B cell (primary cell): ENCODE measurements at regions not wholly inside any gene's neighbourhood (a gene's known extent, or its start where the extent isn't known, plus 50 kb on each side); places are given as distances from the start of the nearest gene placed in this dataset.

ENCODE experiments used
- ATAC-seq: fragments of 200-7000 bp; cut with Tn5 transposase; one replicate; pipeline ENCODE4 v1.10.0; 2021; ENCODE audit warnings: low read depth, mild to moderate bottlenecking, moderate number of reproducible peaks, moderate library complexity
- CTCF ChIA-PET: fragments of 350-600 bp; sonication (Branson Sonifier 250); formaldehyde crosslinking; loops from one replicate; lab custom pipeline; 2021; ENCODE audit warnings: antibody characterized with exemption, inconsistent platforms; lab: Charles Lee
- POLR2A ChIA-PET: fragments of 350-600 bp; sonication (Branson Sonifier 250); formaldehyde crosslinking; loops from one replicate; lab custom pipeline; 2021; ENCODE audit warnings: antibody characterized with exemption; lab: Charles Lee
- DNase-seq: peaks from one replicate; pipeline ENCODE4 v3.0.0; 2013
- H2AFZ ChIP-seq: 2 replicates; pipeline ENCODE4 v1.6.1; 2012; ENCODE audit warnings: mild to moderate bottlenecking, low read depth, low read length; ENCODE audit not compliant: insufficient read depth, poor library complexity, severe bottlenecking
- H3K27ac ChIP-seq, 2 donors: 1 replicate in 1 of 2; 2 replicates in 1 of 2; pipeline ENCODE4 v1.5.1; 2012 to 2013; ENCODE audit warnings: low read length in 2 of 2, mild to moderate bottlenecking in 2 of 2, moderate library complexity in 1 of 2
- H3K27me3 ChIP-seq, 4 experiments: fragments of 200-600 bp in 1 of 4; sonication (generic) in 1 of 4; replicated peaks in 1 of 4; 1 replicate in 2 of 4; 2 replicates in 2 of 4; pipeline versions ENCODE4 v1.6.1 to v1.7.0; 2013 to 2016; ENCODE audit warnings: low read length in 3 of 4, mild to moderate bottlenecking in 2 of 4, mixed read lengths in 1 of 4, moderate library complexity in 1 of 4; ENCODE audit not compliant: insufficient read depth in 4 of 4, control insufficient read depth in 3 of 4; ENCODE audit errors: control extremely low read depth in 1 of 4
- H3K36me3 ChIP-seq, 2 experiments: replicated peaks in 1 of 2; 1 replicate in 1 of 2; 2 replicates in 1 of 2; pipeline versions ENCODE4 v1.6.1 to v1.7.1; 2013; ENCODE audit warnings: low read length in 1 of 2; ENCODE audit not compliant: insufficient read depth in 2 of 2, control insufficient read depth in 1 of 2; ENCODE audit errors: control extremely low read depth in 1 of 2, extremely low read depth in 1 of 2
- H3K4me1 ChIP-seq, 2 donors: fragments of 200-600 bp in 1 of 2; sonication (generic) in 1 of 2; 1 replicate in 1 of 2; 2 replicates in 1 of 2; pipeline versions ENCODE4 v1.5.1 to v1.6.1; 2013 to 2017; ENCODE audit warnings: low read length in 2 of 2; ENCODE audit not compliant: control insufficient read depth in 2 of 2, insufficient read depth in 2 of 2
- H3K4me2 ChIP-seq: replicated peaks from 2 replicates; pipeline ENCODE3; 2012; ENCODE audit warnings: mild to moderate bottlenecking, low read depth, low read length; ENCODE audit not compliant: poor library complexity, severe bottlenecking
- H3K4me3 ChIP-seq, 5 experiments: fragments of 200-600 bp in 1 of 5; sonication (generic) in 1 of 5; 1 replicate in 3 of 5; 2 replicates in 2 of 5; pipeline versions ENCODE4 v1.5.1 to v1.7.0; 2011 to 2016; ENCODE audit warnings: low read length in 4 of 5, mild to moderate bottlenecking in 4 of 5, low read depth in 2 of 5, control low read depth in 1 of 5, moderate library complexity in 1 of 5; ENCODE audit not compliant: insufficient read depth in 1 of 5; ENCODE audit errors: control extremely low read depth in 1 of 5, extremely low read depth in 1 of 5
- H3K79me2 ChIP-seq: fragments of 200-600 bp; sonication (generic); one replicate; pipeline ENCODE4 v1.6.0; 2016; ENCODE audit warnings: low read length; ENCODE audit not compliant: control insufficient read depth, insufficient read depth
- H3K9ac ChIP-seq: fragments of 200-600 bp; sonication (generic); 2 replicates; pipeline ENCODE4 v1.6.1; 2017; ENCODE audit warnings: mild to moderate bottlenecking, low read length, moderate library complexity
- H3K9me3 ChIP-seq, 3 donors: one replicate each; pipeline versions ENCODE4 v1.6.1 to v1.7.1; 2013; ENCODE audit warnings: low read length in 2 of 3; ENCODE audit not compliant: control insufficient read depth in 2 of 3, insufficient read depth in 1 of 3; ENCODE audit errors: control extremely low read depth in 1 of 3
- H4K20me1 ChIP-seq: 2 replicates; pipeline ENCODE4 v1.6.0; 2012; ENCODE audit warnings: mild to moderate bottlenecking, low read length; ENCODE audit not compliant: insufficient read depth, control insufficient read depth, poor library complexity, severe bottlenecking
- H3K27ac Mint-ChIP-seq: one replicate; pipeline ENCODE4 v1.8.0; 2021; ENCODE audit warnings: mixed read lengths
- H3K27me3 Mint-ChIP-seq: one replicate; pipeline ENCODE4 v1.8.0; 2021; ENCODE audit warnings: mixed read lengths
- H3K4me1 Mint-ChIP-seq: one replicate; pipeline ENCODE4 v1.8.0; 2021; ENCODE audit warnings: mixed read lengths
- H3K4me3 Mint-ChIP-seq: one replicate; pipeline ENCODE4 v1.8.0; 2021; ENCODE audit warnings: mixed read lengths
- H3K9me3 Mint-ChIP-seq: one replicate; pipeline ENCODE4 v1.8.0; 2022; ENCODE audit warnings: mixed read lengths; ENCODE audit not compliant: insufficient read depth
- CTCF ChIP-seq: fragments of 200-600 bp; IDR thresholded peaks from one replicate; pipeline ENCODE4 v1.8.0; 2022; ENCODE audit warnings: antibody characterized with exemption, mild to moderate bottlenecking
- EZH2 ChIP-seq: IDR thresholded peaks from 2 replicates; pipeline ENCODE4 v1.6.1; 2012; ENCODE audit warnings: borderline replicate concordance, low read depth, mild to moderate bottlenecking, moderate library complexity, low read length; ENCODE audit not compliant: insufficient read depth, poor library complexity, severe bottlenecking
- WGBS: methylation state at CpG from one replicate; pipeline ENCODE4 v1.1.5; 2013; ENCODE audit warnings: missing lambda C conversion rate; ENCODE audit not compliant: insufficient coverage; 5-methylcytosine and 5-hydroxymethylcytosine counted together
- intact Hi-C: fragments of 100-400 bp; cut with micrococcal nuclease; formaldehyde crosslinking; loops from one replicate; pipeline ENCODE4 v1.10.0; 2022

GRCh38 chr1:244962130-244962529 is 97.8 kb upstream of the HNRNPU start:
- TF ChIP-seq CTCF (no peak), EZH2 (no peak)
- H3K9me3 Mint-ChIP-seq, result no peaks in the 10 kb centered on the region
- Histone ChIP-seq H3K9me3 (no peaks in the 10 kb centered on the region), H3K27ac (no peak overlapping the region), H2AFZ (no peak overlapping the region), H3K27me3 (no peaks in the 10 kb centered on the region), H3K36me3 (no peaks in the 10 kb centered on the region), H3K4me2 (no peak overlapping the region), H4K20me1 (no peaks in the 10 kb centered on the region), H3K4me1 (peaks cover 8 to 9% of the 10 kb centered on the region in 2 donors), H3K4me3 (no peak overlapping the region), H3K79me2 (no peaks in the 10 kb centered on the region), H3K9ac (no peak overlapping the region)
- no peak for ATAC-seq
- WGBS, result 58% methylated on average over 2 of the region's 3 CpGs
- CTCF ChIA-PET, result no interaction called here
- no peaks in the 10 kb centered on the region for H3K27me3 Mint-ChIP-seq
- H3K4me1 Mint-ChIP-seq, result peaks cover 11% of the 10 kb centered on the region
- H3K27ac Mint-ChIP-seq, result no peak overlapping the region
- DNase-seq, result no peak
- H3K4me3 Mint-ChIP-seq, result no peak overlapping the region
- POLR2A ChIA-PET, result interaction anchor here (1.3 kb wide), 1 partner anchor 100 kb away, joined by 4 read pairs; no protein-coding TSS in a partner anchor
- intact Hi-C loops, result no loop called here

GRCh38 chr1:244960904-244961303 is 96.6 kb upstream of the HNRNPU start:
- H3K4me3 ChIP-seq, result no peak overlapping the region
- POLR2A ChIA-PET, result interaction anchor here (0.6 to 0.7 kb wide), 2 partner anchors 11 to 513 kb away, joined by 4 to 6 read pairs; no protein-coding TSS in a partner anchor
- peaks cover 8 to 10% of the 10 kb centered on the region in 2 donors for H3K4me1 ChIP-seq
- no peaks in the 10 kb centered on the region for H3K27me3 ChIP-seq
- Mint-ChIP-seq H3K4me3 (no peak overlapping the region), H3K27me3 (no peaks in the 10 kb centered on the region), H3K27ac (no peak overlapping the region), H3K9me3 (no peaks in the 10 kb centered on the region), H3K4me1 (peaks cover 11% of the 10 kb centered on the region)
- H3K4me2 ChIP-seq, result no peak overlapping the region
- H3K9ac ChIP-seq, result no peak overlapping the region
- H3K9me3 ChIP-seq, result no peaks in the 10 kb centered on the region
- WGBS, result no CpG with 5 or more reads among the region's 4 CpGs
- TF ChIP-seq CTCF (no peak), EZH2 (no peak)
- ATAC-seq (no peak), DNase-seq (no peak)
- no peaks in the 10 kb centered on the region for H3K36me3 ChIP-seq
- H2AFZ ChIP-seq, result no peak overlapping the region
- intact Hi-C loops, result no loop called here
- no peaks in the 10 kb centered on the region for H3K79me2 ChIP-seq
- no peak overlapping the region for H3K27ac ChIP-seq
- CTCF ChIA-PET, result interaction anchor here (0.6 kb wide), 1 partner anchor 39 kb away, joined by 4 read pairs; no protein-coding TSS in a partner anchor
- H4K20me1 ChIP-seq, result no peaks in the 10 kb centered on the region
